ENCODE measurements at regions not wholly inside any gene's neighbourhood (a gene's known extent, or its start where the extent isn't known, plus 50 kb on each side); places are given as distances from the start of the nearest gene placed in this dataset.

- TF ChIP-seq CTCF (IDR thresholded peaks at IDR 0.05) (no peak), ZFX (IDR thresholded peaks at IDR 0.05; ENCODE audit: borderline replicate concordance) (no peak)
Measured at GRCh38 chr6:67870321-67870720, 764.8 kb upstream of the ADGRB3 start.
